ENCODE measurements at regions not wholly inside any gene's neighbourhood (a gene's known extent, or its start where the extent isn't known, plus 50 kb on each side); places are given as distances from the start of the nearest gene placed in this dataset.

DNA sequence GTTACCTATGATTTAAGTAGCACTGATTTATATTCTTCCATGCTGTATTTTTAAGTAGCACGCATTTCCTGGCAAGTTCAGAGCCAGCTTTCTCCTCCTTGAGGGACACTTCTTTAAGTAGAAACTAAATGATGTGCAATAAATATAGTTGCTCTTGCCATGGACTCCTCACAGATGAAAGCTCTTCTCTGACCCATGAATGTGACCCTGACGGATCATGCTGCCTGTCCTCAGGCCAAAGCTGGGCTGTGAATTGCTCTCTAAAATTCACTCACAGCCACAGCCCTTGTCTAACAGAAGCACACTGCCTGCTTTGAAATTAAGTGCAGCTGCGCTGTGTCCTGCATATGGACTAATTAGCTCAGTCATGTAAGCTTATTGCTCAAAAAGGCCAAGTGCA lies 438.8 kb downstream of the PMP22 start:
- DNase-seq (ENCODE audit: low read depth, low spot score), result no peak

DNA sequence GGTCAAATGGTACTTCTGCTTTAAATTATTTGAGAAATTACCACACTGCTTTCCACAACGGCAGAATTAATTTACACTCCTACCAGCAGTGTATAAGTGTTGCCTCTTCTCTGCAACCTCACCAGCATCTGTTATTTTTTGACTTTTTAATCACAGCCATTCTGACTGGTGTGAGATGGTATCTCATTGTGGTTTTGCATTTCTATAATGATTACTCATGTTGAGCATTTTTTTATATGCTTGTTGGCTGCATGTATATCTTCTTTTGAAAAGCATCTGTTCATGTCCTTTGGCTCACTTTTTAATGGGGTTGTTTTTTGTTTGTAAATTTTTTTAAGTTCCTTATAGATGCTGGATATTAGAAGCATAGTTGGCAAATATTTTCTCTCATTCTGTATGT lies 446.7 kb downstream of the PMP22 start:
- no peak for DNase-seq (ENCODE audit: low read depth, low spot score)

DNA sequence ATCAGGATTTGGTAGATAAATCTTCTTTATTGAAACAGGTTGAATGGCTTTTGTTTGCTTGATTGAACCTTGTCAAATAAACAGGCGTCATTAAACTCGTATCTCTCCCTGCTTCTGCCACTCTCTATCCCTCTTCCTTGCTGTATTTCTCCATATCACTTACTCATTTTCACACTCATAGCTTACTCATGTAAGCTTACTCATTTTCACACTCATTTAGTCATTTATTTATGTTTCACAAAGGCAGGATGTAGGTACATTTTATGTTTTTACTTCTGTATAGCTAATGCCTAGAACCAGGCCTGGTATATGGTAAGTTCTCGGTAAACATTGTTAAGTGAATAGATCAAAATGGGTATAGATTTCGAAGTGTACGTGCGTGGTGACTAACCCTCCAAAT lies 450.0 kb downstream of the PMP22 start:
- DNase-seq (ENCODE audit: low read depth, low spot score), result no peak

DNA sequence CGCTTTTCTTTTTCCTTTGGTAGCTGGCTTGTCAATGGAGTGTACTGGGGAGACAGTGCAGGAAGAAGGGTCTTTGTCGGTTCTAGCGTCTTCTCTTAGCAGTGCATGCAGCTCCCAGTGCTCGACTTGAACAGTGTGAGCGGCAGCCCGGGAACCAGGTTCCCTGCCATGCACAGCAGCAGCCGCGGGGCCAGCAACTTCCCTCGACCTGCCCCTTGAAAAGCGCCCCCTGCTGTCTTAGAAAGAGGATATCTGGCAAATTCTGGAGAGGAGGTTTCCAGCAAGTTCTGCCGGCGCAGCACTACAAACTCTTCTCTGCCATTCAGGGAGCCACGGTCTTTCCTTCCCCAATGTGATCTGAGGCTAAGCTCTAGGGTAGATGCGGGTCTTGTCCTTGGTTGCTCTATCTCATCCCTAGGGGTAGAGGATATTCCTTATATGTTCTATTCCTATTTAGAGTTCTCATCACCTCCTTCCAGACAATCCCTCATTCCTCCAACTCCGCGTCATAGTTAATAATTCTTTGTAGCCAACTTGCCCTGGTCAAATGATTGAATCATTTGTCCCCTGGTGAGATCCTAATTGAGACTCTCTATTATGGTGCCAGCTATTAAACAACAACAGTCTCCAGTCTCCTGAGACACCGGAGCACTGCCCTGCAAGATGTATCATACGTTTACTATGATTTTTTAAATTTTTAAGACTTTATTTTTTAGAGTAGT lies 451.3 kb downstream of the PMP22 start:
- no peak for DNase-seq (ENCODE audit: low read depth, low spot score)

DNA sequence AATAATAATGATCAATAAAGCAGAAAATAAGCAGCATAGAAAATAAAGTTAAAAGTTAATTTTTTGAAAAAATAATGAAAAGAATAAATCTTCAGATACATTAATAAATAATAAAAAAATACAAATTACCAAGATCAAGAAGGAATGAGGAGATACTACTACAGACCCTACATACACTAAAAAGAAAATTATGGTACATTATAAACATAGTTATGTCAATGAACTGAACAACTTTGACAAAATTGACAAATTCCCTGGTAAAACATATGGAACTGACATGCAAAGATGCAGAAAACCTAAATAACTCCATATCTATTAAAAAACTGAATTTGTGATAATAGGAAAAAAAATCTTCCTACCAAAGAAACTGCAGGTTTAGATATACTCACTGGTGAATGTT lies 456.7 kb downstream of the PMP22 start:
- no peak for DNase-seq (ENCODE audit: low read depth, low spot score)

DNA sequence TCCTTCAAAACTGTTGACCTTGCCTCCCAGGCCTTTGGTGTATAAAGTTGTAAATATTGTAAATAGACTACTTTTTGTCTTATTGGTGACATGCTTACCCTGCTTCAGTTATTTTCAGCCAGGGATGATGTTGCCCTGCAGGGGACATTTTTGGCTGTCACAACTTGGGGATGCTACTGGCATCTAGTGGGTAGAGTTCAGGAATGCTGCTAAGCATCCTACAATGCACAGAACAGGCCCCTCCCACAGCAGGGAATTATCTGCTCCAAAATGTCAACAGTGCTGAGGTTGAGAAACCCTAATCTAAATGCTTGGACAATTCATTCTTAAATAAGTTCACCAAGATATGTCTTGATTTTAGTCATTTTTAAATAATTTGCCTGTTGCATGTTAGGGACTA lies 459.8 kb downstream of the PMP22 start:
- DNase-seq (ENCODE audit: low read depth, low spot score), result no peak

DNA sequence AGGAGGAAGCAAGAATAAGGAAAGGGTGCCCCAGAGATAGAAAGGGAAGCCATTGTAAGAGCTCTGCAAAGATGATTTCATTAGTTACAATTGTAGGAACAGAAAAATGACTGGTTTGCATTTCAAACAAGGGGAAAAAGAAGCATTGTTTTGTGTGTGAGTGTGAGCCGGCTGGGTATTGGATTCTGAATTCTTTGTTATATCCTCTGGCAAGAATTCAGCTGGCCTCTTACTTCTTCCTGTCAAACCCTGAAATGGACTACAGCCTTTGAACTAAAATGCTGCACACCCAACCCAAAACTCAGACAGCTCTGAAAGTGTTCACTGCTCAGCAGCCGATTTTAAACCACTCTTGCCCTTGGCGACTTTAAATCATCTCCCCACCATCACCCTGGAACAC lies 461.3 kb downstream of the PMP22 start:
- DNase-seq (ENCODE audit: low read depth, low spot score), result no peak

DNA sequence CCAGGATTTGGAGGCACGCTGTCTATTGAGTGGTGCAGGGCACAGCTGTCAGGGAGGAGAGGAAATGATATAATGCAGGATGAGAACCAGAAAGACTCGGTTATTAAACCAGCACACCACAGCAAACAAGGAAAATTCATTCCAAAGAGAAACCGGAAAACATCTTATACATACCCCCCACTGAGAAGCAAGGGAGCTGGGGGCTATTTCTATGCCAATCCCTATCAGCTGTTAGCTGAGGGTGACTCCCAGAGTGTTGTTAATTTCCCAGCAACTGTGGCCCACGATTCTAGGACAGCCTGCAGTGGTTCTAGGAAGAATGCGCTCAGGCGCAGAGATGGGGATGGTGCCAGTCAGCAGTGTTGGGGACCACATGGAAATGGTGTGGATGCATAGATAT lies 467.3 kb downstream of the PMP22 start:
- DNase-seq (ENCODE audit: low read depth, low spot score), result no peak

DNA sequence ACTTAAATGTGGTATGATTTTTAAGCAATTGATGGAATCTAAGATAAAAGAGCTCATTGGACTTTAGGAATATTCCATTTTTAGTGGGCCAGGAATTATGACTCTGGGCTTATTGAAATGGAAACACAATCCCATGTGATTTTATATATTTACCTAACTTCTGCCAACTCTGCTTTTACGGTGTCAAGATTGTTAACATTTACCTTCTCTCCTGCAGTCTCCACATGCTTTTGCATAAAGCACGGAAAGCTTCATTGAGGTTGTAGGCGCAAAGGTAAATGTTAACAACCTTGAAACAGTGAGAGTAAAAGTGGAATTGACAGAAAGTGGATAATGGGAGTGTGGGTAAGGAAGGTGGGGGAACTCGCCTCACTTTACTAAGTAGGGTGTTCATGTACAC lies 468.1 kb downstream of the PMP22 start:
- DNase-seq (ENCODE audit: low read depth, low spot score), result no peak

DNA sequence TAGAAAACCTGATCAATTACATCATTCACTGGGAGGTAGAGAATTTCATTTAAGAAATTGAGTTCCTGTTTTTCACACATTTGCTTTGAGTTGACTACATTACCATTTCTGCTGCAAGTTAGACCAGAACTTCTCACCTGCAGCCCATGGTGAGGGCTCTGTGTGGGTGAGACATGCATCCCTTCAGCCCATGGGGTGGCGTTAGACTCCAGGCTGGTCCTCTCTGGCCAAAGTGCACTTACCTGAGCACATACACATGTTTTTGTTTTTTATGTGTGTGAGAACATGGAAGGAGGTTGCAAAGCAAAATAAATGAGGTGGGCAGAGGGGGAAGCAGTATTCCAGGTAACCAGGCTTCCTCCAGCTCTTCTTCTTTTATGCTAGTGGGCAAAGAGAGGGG lies 470.2 kb downstream of the PMP22 start:
- no peak for DNase-seq (ENCODE audit: low read depth, low spot score)

DNA sequence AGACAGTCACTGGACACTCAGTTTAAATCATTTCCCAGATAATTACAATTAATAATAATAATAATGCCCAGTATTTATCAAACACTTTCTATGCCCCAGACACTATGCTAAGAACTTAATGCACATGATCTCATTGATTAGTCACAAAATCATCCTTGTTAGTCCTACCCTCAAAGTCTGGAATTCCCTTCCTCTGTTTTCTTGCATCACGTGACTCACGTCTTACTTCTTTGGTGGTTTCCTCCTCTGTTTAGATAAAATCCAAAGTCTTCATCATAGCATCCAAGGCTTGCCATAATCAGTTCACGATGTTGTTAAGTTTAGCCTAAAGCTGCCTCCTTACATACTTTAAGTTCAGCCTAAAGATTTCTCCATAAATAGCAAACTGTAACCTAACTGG lies 471.9 kb downstream of the PMP22 start:
- DNase-seq (ENCODE audit: low read depth, low spot score), result no peak

DNA sequence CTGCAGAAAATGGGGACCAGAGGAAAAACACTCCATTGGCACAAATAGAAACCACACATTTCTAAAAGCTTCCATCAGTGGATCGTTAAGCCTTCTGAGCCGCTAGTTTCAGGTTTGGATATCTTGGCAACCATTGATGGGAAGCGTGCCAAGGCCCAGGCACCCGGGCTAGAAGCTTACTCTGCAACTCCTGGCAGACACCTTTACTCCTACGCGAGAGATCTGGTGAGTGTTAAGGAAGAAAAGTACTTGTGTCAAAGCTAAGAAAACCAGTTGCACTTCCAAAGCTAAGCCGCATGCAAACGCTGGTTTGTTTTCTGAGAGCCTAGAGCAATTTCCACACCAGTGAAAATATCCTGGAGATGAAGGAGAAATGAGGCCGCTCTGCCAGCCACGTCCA lies 472.4 kb downstream of the PMP22 start:
- DNase-seq (ENCODE audit: low read depth, low spot score), result no peak

DNA sequence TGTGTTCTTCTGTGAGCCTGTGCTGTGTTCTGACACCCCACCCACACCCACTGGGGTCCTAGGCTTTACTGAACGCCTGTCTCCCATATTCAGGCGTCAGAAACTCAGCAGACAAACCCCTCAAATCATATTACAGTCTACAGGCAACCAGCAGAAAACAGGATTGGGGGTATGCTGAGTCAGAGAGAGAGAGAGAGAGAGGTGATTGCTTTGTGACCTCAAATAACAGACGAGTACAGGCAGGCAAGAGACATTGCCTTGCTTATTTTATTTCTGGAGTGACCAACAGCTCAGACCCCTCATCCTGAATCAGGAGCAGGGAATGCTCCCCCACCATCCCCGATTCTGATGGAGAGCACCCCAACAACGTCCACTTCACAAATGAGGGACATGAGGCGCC lies 473.9 kb downstream of the PMP22 start:
- no peak for DNase-seq (ENCODE audit: low read depth, low spot score)

DNA sequence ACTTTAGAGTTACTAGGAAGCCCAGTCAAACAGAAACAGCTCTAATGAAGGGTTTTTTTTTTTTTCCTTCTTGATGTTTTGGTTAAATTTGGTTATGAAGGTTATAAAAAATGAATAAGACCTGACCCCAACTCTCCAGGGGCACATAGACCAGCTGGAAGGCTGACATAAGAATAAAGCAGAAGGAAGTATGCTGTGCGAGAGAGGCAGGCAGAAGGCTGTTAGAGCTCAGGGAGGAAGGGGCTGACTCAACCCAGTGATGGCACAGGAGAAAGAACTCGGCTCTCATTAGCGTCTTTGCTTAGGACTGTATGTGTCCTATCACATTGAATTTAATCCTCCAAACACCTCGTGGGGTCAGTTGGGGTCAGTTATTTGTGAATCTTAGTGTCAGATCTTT lies 474.6 kb downstream of the PMP22 start:
- no peak for DNase-seq (ENCODE audit: low read depth, low spot score)

DNA sequence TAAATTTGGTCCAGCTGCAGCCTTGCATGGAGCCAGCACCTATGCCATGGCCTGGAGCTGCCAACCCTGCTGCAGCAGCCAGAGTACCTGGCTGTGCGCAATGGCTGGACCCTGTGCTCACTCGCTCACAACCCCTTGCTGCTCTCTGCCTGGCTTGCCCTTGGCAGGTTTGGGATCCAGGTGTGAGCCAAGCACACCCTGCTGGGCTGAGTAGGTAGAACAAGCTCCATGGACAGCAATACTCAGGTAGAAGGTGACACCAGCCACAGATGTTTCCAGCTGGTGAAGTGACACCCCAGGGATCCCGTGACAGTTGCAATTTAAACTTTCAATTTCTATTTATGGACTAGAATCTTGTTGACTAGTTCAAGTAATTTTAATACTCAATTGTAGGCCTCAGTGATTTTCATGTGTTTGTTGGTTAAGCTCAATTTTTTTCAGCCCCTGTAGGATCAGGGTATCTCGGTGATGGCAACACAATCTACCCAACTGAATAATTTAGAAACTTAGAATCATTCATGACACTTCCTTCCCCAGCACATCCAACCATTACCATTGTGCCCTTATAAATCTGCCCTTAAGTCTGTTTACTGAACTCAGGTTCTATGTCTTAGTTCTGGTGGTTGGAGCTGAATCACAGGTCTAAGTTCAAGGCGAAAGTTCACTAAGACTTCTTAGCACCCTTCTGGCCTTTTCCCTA lies 480.0 kb downstream of the PMP22 start:
- DNase-seq (ENCODE audit: low read depth, low spot score), result no peak

DNA sequence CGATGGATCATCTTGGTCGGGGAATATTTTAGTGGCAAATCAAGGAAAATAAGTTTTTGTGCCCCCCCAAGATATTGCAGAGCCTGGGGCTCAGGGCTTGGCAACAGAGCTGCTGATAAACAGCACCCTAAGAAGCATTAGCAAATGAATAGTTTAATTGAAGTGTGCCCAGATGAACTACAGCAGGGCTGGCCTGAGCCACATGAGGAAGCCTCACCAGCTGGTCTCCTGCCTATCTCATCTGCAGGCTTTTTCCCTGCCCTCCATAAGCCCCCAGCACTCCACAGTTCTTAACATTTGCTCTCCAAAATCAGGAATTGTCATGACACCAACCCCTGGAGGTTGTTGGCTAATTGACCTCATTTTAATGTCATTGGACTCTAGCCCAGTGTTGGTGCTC lies 480.2 kb downstream of the HS3ST3B1 start:
- DNase-seq (ENCODE audit: low read depth, low spot score), result no peak

DNA sequence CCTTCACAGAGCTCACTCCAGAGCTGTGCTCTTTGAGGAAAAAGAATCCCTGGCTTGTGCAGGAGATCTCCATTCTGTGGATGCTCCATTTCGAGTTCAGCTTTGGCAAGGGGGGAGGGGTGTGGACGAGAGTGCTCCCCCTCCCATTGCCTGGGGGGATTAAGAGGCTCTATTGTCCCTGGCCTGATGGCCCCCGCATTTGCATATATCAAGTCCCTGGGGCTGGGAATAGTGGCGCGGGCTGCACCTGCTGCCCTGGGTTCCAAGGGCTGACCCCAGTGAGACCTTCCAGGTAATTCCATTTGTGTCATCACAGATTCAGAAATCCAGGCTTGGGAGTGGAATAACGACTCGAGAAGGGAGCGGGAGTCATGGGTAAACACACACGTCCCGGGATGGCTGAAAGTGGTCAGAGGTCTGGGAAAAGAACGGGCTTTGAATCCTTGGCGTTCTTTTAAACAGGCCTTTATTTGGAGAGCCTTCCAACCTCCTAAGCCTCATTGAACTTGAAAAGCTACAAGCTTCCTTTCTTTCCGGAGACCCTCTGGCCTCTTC lies 479.3 kb downstream of the HS3ST3B1 start:
- DNase-seq (ENCODE audit: low read depth, low spot score), result no peak

DNA sequence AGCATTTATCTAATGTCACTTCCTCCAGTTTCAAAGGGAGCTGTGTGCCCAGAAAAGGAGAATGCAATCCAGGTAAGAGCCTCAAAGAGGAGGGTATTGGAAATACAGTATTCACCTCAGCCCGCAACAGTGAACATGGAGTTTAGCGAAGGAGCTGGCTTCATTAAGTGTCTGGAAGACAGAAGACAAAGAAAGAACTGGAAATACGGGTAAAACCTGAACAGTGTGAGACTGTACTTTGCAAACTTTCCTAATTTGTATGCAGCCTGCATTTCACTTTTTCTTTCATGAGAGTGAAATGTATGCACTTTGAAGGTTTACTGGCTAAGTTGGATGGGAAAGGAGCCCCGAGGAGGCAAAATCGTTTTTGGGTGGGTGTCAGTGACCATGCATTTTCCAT lies 478.4 kb downstream of the HS3ST3B1 start:
- no peak for DNase-seq (ENCODE audit: low read depth, low spot score)

DNA sequence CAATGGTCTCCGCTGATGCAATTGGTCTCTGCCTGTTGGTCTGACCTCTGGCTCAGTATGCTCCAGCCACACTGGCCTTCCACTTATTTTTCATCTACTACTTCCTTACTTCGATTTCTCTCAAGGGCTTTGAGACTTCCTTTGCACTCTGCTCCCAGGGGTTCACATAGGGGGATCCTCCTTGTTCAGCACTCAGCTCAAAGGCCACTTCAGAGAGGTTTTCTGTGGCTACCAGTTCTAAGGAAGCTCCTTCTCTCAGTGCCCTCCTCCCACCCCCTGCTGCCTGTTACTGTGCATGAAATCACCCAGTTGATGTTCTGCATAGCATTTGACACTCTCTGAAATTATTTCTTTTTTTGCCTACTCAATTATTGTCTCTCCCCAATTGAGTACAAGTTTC lies 476.4 kb downstream of the HS3ST3B1 start:
- no peak for DNase-seq (ENCODE audit: low read depth, low spot score)

DNA sequence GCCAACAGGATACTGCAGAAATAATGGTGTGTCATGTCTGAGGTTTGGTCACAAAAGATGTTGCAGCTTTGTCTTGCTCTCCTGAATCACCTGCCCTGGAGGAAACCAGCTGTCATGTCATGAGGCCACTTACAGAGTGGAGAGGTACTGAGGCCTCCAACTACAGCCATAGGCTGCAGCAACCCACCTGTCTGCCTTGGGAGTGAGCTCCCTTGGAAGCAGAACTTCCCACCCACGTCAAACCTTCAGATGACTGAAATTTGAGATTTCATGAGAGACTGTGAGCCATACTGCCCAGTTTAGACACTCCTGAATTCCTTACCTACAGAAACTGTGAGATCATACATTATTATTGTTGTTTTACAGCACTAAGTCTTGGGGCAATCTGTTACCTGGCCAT lies 475.9 kb downstream of the HS3ST3B1 start:
- DNase-seq (ENCODE audit: low read depth, low spot score), result no peak

DNA sequence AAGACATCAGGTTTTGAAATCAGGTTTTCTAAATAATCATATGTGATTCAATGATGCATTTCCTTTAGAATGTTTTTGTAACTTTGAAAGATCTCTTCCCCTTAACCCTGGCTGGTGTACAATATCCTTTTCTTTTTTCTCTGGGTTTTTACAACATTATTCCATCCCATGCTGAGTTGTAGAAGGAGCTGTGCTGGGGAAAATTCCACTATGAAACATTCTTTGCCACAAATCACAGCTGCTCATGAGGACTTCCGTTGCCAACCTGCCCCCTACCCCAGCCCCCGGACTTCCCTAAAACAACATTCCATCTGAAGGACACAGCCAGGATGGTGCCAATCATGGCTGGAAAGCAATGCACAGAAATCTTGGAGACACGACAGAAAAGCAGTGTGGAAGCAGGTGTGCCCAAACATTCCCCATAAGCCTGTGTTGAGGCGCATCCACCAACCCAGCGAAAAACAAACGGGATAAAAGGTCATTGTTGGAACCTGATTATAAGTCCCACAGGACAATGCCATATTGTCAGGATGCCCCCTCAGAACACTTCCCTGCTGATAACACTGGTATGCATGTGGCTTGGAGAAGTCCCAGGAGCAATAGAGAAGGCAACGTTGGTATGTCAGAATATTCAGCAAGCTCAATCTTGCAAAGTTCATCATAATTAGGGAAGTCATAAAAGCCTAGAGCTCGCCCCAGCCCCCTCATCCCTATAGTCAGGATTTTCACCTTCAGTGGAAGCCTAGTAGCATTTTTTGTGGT lies 475.0 kb downstream of the HS3ST3B1 start:
- DNase-seq (ENCODE audit: low read depth, low spot score), result no peak

DNA sequence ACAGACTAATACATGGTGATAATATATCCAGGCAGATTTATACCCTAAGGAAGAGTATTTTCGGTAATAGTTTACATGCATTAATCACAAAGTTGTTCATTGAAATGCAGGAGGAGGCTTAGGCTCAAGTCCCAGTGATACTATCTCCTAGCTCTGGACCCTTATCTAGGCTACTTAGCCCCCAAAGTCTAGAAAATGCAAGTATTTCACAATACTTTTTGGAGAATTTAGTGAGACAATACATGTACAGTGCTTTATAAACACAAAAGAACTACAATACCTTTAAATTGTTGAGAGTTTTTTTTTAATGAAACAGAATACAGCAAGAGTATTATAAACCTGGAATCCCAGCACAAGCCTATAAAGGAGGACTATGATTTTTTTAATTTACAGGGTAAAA lies 473.9 kb downstream of the HS3ST3B1 start:
- DNase-seq (ENCODE audit: low read depth, low spot score), result no peak

DNA sequence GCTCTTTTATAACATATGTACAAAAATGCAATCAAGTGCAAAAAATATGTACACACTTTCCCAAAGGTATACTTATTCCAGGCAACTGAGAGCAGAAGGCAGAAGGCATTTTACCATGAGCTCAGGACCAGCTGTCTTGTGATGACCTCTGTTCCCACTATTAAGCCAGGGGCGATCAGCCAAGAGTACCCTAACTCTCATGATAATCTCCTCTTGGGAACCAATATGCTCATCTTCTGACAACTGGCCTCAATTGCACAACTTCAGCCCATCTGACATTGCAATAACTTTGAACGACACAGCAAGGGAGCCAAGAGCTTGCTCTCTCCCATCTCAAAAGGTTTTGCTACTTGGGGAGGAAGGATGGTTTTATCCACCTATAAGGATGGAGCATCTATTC lies 471.9 kb downstream of the HS3ST3B1 start:
- no peak for DNase-seq (ENCODE audit: low read depth, low spot score)

Measured in smooth muscle cell of the brain vasculature (primary cell).